NCI-H1105 treated with DMSO at 0.1 percent for 48 hours (cell line): ENCODE measurements at regions not wholly inside any gene's neighbourhood (a gene's known extent, or its start where the extent isn't known, plus 50 kb on each side); places are given as distances from the start of the nearest gene placed in this dataset.

Experiments used
- DNase-seq: peaks from one replicate; lab custom pipeline; 2025; lab: John Stamatoyannopoulos, UW

GRCh38 chr17:70230850-70231640, 61.7 kb downstream of the KCNJ2 start:
- no peak for DNase-seq

GRCh38 chr17:70232466-70232865, 63.1 kb downstream of the KCNJ2 start:
- no peak for DNase-seq

GRCh38 chr17:70235252-70235651, 65.9 kb downstream of the KCNJ2 start:
- no peak for DNase-seq

- DNase-seq = no peak
These were observed 68.9 kb downstream of the KCNJ2 start for GRCh38 chr17:70238228-70238627.

GRCh38 chr17:70238646-70239045, 69.3 kb downstream of the KCNJ2 start:
- DNase-seq = no peak

- DNase-seq = no peak
These were observed 70.1 kb downstream of the KCNJ2 start for GRCh38 chr17:70239391-70239826.

- no peak for DNase-seq
These were observed 71.7 kb downstream of the KCNJ2 start for GRCh38 chr17:70241071-70241470.

- DNase-seq = no peak
These were observed 73.6 kb downstream of the KCNJ2 start for GRCh38 chr17:70242781-70243437.

GRCh38 chr17:70251706-70252105, 82.4 kb downstream of the KCNJ2 start:
- no peak for DNase-seq

GRCh38 chr17:70254735-70255460, 85.6 kb downstream of the KCNJ2 start:
- no peak for DNase-seq

GRCh38 chr17:70256751-70257150, 87.4 kb downstream of the KCNJ2 start:
- DNase-seq = no peak

GRCh38 chr17:70258465-70258864, 89.1 kb downstream of the KCNJ2 start:
- DNase-seq = no peak

- no peak for DNase-seq
These were observed 90.1 kb downstream of the KCNJ2 start for GRCh38 chr17:70259400-70259799.

- no peak for DNase-seq
These were observed 91.8 kb downstream of the KCNJ2 start for GRCh38 chr17:70261170-70261569.

GRCh38 chr17:70265471-70265870, 96.1 kb downstream of the KCNJ2 start:
- DNase-seq = no peak

GRCh38 chr17:70266394-70266793, 97.1 kb downstream of the KCNJ2 start:
- DNase-seq = no peak

GRCh38 chr17:70268383-70268782, 99.1 kb downstream of the KCNJ2 start:
- no peak for DNase-seq

- no peak for DNase-seq
These were observed 101.2 kb downstream of the KCNJ2 start for GRCh38 chr17:70270554-70270953.

GRCh38 chr17:70271200-70271599, 101.9 kb downstream of the KCNJ2 start:
- no peak for DNase-seq

GRCh38 chr17:70271672-70272071, 102.3 kb downstream of the KCNJ2 start:
- no peak for DNase-seq

GRCh38 chr17:70274255-70274654, 104.9 kb downstream of the KCNJ2 start:
- DNase-seq = no peak

GRCh38 chr17:70276906-70277305, 107.6 kb downstream of the KCNJ2 start:
- no peak for DNase-seq
